NCI-H2171 (cell line): ENCODE measurements at regions not wholly inside any gene's neighbourhood (a gene's known extent, or its start where the extent isn't known, plus 50 kb on each side); places are given as distances from the start of the nearest gene placed in this dataset.
A peak's percentile ranks its signal among the peaks of the same experiment; 100 is the strongest.

Experiments
- DNase-seq: peaks from one replicate; lab custom pipeline; 2025; lab: John Stamatoyannopoulos, UW

DNA sequence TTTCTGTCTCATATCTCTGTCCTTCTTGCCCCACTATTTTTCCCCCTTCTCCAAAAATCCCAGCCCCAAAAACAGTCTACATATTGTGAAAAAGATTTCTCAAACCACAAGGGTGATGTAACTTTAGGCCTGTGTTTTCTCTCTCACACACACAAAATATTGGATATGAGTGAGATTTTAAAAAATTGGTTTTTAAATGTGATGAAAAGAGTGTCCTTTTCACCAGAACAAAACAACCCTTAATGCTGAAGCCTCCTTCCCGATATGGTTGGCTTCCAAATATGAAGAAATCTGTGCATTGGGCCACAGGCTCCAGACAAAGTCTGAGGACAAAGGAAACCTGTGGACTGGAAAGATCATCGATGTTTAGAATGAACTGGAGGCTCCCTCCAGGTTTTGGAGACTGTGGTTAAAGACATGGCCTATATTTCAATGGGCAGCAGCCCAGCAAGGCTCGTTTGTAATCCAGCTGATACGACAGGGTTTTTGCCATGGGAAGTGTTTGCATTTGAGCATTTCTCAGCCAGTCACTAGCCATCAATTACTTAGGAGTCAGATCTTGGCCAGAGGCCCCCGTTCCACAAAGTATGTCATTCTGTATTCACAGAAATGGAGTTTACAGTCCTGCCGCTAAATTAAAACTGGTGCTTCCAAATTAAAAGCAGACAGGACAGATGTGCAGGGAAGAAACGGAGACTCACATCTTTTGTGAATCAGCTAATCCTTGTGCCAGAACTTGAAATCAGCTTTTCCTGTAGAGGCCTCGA lies 546.3 kb downstream of the EBF1 start:
- DNase-seq: peak; percentile 12

DNA sequence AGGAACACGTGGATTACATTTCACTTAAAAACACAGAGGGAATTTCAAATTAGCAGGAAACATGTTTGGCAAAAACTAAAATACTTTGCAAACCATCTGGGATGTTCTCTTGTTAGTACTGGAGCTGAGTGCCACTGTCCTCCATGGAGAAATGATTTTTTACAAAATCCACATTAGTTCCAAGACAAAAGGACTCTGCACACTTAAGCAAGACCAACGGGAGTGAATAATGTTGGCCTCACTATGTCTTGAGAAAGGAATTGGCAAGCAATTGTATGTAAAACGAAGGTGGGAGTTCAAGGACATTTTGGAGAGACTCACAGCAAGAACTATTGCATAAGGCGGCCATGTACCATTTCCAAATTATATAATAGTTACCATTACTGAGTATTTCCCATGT lies 547.5 kb downstream of the EBF1 start:
- DNase-seq: no peak

GRCh38 chr5:158549311-158549710 lies 550.4 kb downstream of the EBF1 start:
- no peak for DNase-seq

GRCh38 chr5:158546748-158547147 lies 553.0 kb downstream of the EBF1 start:
- DNase-seq: no peak

DNA sequence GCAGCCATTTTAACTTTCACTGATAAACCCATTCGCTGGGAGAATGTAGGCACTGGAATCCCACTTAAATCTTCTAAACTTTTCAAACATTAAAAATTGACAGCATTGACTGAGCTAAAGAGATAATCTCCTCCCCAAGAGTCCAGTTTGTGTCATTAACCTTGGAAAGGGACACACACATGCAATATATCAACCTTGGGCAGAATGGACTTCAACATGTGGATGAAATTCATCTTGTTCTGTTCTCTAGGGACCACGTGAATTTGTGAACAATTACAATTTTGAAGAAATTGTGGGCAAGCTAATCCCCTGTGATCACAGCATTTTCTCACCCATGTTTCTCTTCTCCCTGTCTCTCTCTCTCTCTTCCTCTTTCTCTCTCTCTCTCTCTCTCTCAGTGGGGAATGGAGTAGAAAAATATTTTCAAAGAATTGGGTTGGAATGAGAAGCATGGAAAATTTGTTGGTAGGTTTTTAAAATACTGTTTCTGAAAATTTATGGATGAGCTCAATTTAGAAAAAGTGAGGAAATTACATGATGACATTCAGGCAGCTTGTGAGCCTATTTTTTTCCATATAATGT lies 553.7 kb downstream of the EBF1 start:
- no peak for DNase-seq

GRCh38 chr5:158544388-158545339 lies 555.1 kb downstream of the EBF1 start:
- no peak for DNase-seq

GRCh38 chr5:158543539-158544387 lies 556.0 kb downstream of the EBF1 start:
- no peak for DNase-seq

GRCh38 chr5:158541536-158542297 lies 558.0 kb downstream of the EBF1 start:
- DNase-seq: no peak

- no peak for DNase-seq
Measured at GRCh38 chr5:158538506-158539074, 561.1 kb downstream of the EBF1 start.

DNA sequence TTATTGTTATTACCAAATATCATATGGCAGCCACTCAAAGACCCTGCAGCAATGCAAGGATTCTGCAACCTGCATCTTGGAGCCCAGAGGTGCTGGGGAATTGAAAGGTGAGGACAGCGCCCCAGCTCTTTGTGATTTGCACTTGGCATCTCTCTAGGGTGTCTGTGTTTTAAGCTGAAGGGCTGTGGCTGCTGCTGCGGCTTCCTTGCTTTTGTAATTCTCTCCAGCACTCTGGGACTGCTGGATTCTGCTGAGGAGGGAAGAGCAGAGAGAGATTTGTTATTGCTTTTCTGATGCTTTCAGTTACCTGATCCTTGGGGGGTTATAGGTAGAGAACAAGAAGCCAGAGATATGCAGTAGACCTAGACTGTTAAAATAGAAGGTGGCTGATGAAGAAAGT lies 562.4 kb downstream of the EBF1 start:
- no peak for DNase-seq

DNA sequence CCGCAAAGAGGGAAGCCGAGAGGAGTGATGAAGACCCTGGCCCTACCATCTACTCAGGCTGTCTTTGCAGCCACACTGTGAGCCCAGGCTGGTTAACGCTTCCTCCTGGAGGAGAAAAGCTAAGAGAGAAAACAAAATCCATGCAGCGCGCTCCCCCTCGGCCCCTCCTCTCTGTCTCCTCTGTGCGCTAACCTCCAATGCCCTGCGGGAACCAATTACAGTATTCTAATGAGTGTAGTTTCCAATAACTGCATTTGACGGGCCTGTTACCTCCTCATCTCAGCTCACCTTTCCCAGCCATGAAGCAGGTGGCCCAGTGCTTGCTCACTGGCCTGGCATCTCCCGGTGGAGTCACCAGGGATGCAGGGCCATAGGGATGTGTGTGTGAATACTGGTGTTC lies 565.5 kb downstream of the EBF1 start:
- DNase-seq: no peak

DNA sequence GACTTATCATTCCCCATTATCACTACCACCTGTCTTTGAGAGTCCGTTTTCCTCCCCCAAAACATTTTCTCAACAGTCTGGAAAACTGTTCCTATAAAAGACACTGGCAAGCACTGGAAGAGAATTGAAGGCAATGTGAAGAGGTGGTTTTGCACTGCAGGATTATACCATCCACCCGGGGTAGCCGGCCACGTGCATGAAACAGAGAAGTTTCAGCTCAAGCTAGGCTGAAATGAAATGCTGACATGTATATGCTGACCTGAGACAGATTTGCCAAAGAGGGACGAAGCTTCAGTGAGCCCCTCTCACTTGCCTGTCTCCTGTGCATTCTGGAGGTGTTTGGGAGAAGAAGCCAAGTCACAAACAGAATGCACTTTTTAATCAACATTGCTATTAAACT lies 567.0 kb downstream of the EBF1 start:
- DNase-seq: no peak

DNA sequence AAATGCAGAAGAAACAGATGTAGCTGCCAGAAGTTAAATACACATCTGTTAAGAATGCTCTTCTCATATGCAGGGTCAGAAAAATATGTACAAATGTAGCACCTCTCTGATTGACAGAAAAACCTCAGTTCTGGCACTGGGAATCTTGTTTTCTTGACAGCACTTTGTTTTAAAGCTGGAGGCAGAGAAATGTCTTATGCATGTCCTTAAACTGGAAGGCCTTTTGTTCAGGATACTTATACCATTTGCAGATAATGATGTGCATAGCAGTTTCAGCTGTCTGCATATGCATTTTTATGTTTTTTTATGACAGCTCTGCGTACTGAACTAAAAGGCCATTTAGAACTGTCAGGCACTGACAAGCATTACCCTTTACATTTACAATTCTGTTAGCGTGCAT lies 567.9 kb downstream of the EBF1 start:
- DNase-seq: no peak

GRCh38 chr5:158530115-158530514 lies 569.6 kb downstream of the EBF1 start:
- no peak for DNase-seq

DNA sequence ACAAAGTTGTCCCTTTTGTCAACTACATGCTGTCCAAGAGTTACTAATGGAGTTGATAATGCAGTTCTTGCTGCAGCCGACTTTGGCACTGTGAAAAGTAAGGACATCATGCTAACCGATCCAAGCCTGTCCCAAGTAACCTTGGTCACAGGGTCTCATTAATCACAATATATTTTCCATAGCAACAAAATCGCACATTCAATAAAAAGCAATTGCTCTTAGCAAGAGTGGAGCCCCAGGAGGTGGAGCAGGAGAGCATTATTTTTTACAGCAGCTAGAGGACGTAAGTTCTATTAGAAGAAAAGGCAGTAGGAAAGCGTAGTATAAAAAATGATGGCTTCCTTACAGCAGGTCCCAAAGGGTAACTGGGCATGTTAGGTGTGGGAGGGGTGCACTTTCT lies 570.3 kb downstream of the EBF1 start:
- DNase-seq: no peak

- DNase-seq: no peak
Measured at GRCh38 chr5:158525663-158526062, 574.1 kb downstream of the EBF1 start.

DNA sequence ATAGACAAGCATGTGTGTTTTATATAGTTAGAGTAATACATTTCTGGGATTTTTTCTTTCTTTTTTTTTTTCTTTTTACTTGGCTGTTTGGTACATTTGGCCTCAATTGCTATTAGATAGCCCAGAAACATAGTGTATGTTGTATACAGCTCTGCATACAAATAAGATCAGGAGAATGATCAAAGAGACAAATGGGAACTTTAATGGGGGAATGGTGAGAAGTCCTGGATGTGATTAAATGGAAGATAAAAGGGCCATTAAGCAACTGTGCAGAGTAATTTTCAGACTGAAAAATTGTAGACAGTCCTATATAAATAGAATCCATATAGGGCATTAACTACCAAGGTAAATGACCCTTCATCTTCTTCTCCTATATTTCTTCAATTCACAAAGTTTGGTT lies 575.6 kb downstream of the EBF1 start:
- no peak for DNase-seq

- DNase-seq: no peak
Measured at GRCh38 chr5:158522776-158523175, 576.9 kb downstream of the EBF1 start.

GRCh38 chr5:158521995-158522394 lies 577.7 kb downstream of the EBF1 start:
- no peak for DNase-seq

- DNase-seq: no peak
Measured at GRCh38 chr5:158519433-158520021, 580.2 kb downstream of the EBF1 start.
